HG03039 (cell line): ENCODE measurements at regions not wholly inside any gene's neighbourhood (a gene's known extent, or its start where the extent isn't known, plus 50 kb on each side); places are given as distances from the start of the nearest gene placed in this dataset.
"Not testable (repeated sequence)": the region's sequence is repeated elsewhere in the genome, so short reads cannot be mapped to it uniquely, and the experiment has no call there.

Experiments used
- ATAC-seq: cut with Tn5 transposase; IDR thresholded peaks from one replicate; pipeline ENCODE4 v1.9.1; 2021; ENCODE audit warnings: mild to moderate bottlenecking, moderate library complexity; ENCODE audit not compliant: unreplicated experiment

DNA sequence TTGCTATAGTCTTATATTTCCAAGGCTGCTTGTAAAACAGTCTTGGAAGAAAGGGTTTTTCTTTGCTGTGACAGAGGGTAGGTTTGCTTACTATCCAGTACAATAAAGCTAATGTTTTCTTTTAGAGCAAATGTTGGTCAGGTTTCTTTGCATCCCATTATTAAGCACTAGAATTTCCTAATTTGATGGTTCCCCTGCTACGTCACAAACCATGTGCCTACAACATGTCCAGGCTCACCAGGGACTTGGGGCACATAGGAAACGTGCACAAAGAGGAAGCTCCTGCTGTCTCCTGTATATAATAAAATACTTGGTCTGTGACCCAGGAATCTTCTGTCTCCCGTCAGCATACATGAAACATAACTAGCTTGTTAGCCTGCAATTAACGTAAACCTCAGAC lies 486.3 kb upstream of the LRFN5 start:
- no peak for ATAC-seq

DNA sequence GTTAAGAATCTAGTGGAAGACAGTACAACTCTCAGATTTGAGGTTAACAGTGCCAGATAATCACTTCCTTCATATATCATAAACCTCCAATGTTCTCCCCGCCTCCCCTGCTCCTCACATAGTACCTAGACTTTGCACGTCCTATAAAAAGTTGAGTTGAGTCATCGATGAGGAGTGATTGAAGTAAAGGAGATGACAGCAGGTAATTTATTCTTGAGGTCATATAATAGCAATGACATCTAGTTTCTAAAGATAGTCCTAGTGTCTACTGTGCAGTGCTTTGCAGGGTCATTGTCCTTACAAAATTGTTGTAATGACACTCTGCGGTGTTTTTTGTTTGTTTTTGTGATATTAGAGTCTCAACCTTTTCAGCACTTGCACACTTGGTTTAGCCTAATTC lies 510.5 kb upstream of the LRFN5 start:
- no peak for ATAC-seq

DNA sequence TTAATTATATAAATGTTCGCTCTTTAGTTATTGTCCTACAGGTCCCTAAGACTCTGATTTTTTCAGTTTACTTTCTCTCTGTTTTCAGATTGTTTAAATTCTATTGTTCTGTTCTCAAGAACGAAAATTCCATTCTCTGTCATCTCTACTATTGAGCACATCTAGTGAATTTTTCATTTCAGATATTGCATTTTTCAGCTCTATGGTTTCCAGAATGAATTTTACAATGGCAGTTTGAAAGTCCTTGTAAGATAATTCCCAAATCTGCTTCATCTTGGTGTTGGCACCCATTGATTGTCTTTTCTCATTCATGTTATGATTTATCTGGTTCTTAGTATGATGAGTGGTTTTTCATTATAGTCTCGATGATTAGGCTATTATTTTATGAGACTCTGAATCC lies 519.6 kb upstream of the LRFN5 start:
- no peak for ATAC-seq

DNA sequence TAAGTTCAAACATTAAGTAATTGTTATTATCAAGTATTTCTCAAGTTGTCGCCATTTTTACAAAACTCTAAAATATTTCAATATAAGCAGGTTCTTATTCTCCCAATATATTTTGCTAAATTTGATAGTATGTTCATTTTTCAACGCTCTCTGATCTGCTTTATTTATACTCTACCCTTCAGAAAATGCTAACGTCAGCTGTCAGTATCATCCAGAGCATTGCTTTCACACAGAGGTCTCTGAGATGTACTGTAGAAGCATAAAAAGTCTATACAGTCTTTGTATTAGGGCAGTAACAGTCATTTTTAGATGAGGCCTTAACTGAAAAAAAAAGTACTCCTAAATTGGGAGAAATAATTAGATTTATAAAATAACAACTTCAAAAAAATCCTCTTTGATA lies 533.1 kb upstream of the LRFN5 start:
- no peak for ATAC-seq

DNA sequence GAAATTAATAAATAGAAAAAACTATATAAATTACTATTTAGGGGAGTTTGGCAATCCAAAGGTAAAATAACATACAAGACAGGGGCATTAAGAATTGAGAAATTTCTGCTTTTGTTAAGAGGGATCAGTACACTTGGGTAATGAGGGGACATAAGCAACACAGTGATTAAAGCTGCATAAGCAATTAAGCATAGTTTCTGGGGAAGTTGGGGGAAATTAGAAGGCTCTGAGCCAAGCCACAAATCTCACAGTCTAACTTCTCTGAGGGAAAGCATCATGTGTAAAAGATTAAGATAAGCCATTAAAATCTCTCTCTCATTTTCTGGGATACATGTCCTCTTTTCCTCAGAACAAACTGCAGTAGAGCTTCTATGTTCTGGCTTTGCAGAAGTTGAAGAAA lies 533.9 kb upstream of the LRFN5 start:
- no peak for ATAC-seq

DNA sequence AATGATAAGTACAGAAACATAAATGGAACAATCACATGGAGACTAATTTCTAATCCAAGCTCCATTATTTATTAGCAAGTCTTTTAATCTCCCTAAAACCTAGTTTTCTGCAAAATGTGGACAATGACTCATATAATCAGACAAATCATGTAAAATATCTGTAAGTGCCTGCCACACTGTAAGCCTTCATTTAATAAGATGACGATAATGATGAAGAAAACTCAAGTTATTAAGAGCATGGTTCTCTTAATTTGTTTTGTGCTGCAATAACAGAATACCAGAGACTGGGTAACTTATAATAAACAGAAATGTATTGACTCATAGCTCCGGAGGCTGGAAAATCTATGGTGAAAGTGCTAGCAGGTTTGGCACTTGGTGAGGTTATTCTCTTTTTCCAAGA lies 535.3 kb upstream of the LRFN5 start:
- no peak for ATAC-seq

DNA sequence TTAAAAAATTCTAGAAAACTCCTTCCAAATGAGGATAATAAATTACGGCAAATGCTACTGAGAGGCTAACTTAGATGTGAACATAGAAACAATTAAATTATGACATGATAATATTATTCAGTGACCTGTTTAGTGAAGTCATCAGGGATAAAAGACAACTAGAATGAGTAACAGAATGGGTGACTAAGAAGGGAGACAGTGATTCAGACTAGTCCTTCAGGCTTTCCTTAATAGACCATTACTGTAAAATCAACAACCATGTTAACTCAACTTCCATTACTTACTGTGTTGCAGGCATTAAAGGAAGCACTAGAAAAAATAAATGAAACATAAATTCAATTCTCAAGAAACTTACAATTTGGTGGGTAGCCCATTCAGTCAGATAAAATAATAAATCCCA lies 543.9 kb upstream of the LRFN5 start:
- no peak for ATAC-seq

DNA sequence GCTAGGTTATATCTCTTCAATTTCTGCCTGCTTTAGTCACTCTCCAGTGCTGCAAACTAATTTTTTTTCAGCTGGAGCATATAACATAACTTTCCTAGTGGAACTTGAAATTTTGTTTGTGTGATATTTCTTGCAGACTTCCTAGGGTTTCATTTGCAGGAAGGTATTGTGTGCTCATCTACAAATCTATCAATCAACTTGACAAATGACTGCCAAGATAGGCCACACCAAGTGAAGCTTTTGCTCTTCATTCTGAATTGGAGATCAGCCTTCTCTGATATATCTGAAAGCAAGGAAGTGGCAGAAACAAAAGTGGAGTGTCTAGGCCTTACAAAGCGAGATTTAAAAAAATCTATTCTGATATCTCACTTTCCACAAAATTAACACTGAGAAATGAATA lies 551.1 kb upstream of the LRFN5 start:
- no peak for ATAC-seq

DNA sequence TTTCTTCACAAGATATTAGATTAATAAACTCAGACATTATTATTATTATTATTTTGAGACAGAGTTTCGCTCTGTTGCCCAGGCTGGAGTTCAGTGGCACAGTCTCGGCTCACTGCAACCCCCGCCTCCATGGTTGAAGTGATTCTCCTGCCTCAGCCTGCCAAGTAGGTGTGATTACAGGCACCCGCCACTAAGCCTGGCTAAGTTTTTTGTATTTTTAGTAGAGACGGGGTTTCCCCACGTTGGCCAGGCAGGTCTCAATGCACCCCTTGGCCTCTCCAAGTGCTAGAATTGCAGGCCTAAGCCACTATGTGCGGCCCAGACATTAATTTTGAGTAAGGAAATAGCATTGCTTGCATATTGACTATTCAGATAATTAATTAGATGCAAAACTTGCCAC lies 554.9 kb upstream of the LRFN5 start:
- ATAC-seq = no peak

DNA sequence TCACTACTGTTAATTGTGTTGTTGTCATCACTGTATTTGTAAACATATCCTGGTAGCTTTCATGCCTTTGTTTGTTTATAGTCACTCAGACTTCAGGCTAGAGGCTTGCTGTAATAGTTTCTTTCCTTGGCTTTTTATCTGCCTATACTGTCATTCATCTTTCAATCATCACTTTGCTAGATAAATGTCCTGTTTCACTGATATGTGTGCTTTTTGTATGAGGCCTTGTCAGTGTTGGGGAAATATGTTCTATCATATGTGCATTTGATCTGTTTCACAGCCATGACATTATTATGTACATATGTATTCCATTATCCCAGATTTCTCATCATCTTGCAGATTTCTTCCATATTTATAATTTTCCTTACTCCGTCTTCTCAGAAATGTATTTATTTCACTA lies 558.9 kb upstream of the LRFN5 start:
- ATAC-seq = no peak

DNA sequence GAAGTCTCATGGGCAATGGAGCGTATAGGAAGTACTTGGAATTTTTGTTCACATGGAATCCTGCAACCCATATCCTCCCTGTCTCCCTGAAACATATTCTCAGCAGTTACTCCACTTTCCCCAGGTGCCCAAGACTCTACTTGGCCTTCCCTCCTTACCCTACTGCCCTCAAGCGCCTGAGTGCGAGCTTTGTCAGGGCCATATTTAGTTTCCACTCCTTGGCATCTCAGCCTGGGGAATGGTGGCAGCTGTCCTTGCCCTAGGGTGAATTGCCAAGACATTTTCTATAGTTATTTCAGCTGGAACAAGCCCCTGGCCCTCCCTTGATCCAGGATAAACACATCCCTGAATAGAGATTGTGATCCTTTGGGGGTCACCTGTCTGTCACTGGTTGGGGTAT lies 569.3 kb upstream of the LRFN5 start:
- ATAC-seq = no peak

DNA sequence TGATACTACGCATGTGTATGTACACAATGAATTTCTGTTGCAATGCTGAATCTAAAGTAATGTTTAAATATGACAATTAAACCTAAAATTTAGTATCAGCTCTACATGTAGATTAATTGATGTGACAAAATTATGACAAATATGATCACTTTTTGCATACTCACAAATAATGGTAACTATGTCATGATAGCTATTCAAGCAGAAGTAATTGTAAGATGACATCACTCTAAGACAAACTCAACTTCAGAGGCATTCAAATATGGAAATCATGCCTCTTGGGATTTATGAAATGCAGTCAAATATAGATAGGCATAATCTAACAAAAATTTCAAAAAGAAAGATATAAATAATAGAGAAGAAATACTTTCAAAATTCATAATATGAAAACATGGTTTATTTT lies 571.7 kb upstream of the LRFN5 start:
- ATAC-seq = no peak

DNA sequence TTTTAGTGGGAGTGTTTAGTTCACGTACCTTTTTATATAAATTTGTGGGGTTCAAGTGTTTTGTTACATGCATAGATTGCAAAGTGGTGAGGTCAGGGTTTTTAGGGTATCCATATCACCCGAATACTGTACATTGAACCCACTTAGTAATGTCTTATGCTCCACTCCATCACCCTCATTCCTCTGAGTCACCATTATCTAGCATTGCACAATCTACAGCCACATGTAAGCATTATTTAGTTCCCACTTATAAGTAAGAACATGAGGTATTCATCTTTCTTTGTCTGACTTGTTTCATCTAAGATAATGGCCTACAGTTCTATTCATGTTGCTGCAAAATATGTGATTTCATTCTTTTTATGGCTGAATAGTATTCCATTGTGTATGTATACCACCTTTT lies 583.7 kb upstream of the LRFN5 start:
- ATAC-seq = no peak

DNA sequence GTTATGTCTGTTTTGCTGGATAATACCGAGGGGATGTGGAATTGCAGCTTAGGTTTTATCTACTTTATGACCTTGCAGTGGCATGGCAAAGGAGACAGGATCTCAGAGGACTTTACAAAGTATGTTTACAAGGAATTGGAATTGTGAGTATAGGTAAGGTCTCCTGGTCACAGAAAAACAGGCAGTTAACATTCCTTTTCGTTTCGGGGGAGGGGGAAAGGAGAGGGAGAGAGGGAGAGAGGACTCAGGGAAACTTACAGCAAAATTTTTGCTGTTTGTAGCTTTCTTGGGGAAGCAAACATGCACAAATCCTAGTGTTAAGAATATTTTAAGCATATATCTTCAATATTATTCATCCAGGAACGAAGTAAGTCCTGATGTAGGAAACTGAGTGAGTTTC lies 590.5 kb upstream of the LRFN5 start:
- no peak for ATAC-seq

DNA sequence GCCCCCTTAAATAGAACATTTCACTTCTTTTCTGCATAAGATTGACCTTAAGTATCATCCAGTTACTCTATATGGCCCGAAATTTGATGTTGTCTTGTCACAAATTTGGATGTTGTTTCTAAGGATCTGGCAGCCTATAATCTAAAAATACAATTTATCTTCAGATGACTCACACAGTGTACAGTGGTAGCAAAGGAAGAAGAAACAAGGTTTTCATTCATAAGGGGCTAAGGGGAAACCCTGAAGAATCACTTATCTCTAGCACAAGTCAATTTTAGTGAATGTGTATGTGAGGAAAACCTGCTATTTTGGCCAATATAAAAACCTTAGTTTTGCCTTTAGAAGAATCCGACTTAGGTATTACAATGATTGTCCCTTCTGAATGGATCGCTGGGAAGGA lies 606.3 kb upstream of the LRFN5 start:
- no peak for ATAC-seq

DNA sequence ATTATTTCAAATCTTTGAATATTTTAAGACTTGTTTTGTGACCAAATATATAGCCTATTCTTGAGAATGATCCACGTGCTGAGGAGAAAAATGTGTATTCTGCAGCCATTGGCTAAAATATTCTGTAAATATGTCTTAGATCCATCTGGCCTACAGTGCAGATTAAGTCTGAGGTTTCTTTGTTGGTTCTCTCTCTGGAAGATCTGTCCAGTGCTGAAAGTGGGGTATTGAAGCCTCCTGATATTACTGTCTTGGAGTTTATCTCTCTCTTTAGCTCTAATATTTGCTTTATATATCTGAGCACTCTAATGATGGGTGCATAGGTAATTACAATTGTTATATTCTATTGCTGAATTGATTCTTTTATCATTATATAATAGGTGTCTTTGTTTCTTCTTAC lies 617.4 kb upstream of the LRFN5 start:
- no peak for ATAC-seq

DNA sequence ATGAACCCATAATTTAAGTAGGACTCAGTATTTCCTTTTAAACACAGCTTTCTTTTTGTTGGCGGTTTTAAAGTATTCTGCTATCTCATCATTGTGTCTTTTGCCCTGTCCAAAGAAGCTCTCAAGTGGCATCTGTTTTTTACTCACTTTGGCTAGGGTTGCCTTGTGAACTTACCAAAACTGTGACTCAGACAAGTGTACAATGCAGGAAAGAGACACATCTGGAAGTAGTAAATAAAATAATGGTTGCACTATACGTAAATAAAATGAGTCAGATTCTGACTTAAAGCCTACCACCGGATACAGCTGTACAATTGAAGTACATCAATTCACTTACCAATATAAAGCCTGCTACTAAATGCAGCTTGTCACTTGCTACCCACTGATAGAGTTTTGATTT lies 619.2 kb upstream of the LRFN5 start:
- no peak for ATAC-seq

DNA sequence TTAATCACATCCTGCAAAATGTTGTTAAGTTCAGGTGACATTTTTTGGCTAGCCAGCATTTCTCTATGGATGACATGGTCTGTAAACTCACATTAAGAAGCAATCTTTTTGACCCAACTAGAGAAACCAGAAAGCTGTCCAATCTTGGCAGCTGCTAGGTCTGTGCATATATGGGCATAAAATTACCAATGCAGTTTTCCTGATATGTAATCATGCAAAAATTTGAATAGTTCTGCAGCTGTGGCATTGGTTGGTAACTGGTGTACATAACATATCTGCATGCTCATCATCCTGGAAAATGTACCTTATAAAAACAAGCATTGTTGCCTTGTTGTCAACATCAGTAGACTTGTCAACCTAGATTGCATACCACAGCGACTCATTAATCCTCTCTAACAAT lies 620.0 kb upstream of the LRFN5 start:
- ATAC-seq = no peak

DNA sequence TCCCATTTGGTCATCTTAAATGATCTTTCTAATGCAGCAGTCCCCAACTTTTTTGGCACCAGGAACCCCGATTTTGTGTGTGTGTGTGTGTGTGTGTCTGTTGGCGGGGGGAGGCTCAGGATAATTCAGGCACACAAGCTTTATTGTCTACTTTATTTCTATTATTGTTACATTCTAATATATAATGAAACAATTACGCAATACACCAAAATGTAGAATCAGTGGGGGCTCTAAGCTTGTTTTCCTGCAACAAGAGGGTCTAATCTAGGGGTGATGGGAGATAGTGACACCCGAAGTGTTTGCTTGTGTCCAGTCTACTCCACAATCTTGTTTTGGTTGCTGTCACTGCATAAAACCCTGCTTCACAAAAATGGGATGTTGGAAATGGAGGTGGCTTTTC lies 621.1 kb upstream of the LRFN5 start:
- no peak for ATAC-seq

DNA sequence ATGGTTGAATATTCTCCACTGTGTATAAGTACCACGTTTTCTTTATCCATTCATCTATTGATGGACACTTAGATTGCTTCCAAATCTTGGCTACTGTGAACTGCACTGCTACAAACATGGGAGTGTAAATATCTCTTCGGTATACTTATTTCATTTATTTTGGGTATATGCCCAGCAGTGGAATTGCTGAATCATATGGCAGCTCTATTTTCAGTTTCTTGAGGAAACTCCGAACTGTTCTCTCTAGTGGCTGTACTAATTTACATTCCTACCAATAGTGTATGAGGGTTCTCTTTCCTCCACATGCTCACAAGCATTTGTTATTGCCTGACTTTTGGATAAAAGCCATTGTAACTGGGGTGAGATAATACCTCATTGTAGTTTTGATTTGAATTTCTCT lies 623.1 kb upstream of the LRFN5 start:
- ATAC-seq = no peak

DNA sequence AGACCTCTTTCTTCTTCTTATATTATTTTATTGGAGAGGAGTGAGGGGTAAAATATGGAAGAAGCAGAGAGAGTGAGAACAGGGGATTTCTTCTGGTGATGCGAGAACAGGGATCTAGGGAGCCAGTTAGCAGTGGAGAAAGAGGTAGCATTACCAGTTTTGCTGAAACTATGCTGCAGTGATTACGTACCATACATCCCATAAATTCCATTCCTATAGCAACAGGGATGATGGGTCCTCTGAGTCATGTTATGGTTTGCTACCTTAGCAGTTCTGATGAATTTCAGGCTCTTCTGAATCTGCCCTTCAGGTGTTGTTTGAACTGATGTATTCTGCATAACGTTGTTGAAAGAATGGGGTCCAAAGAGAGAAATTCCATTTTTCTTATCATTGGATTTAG lies 625.4 kb upstream of the LRFN5 start:
- no peak for ATAC-seq

DNA sequence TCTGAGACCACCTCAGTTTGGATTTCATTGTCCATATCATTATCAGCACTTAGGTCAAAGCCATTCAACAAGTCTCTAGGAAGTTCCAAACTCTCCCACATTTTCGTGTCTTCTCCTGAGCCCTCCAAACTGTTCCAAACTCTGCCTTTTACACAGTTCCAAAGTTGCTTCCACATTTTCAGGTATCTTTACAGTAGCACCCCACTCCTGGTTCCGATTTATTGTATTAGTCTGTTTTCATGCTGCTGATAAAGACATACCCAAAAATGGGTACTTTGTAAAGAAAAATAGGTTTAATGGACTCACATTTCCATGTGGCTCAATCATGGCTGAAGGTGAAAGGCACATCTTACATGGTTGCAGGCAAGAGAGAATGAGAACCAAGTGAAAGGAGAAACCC lies 646.4 kb upstream of the LRFN5 start:
- not testable (repeated sequence) for ATAC-seq

DNA sequence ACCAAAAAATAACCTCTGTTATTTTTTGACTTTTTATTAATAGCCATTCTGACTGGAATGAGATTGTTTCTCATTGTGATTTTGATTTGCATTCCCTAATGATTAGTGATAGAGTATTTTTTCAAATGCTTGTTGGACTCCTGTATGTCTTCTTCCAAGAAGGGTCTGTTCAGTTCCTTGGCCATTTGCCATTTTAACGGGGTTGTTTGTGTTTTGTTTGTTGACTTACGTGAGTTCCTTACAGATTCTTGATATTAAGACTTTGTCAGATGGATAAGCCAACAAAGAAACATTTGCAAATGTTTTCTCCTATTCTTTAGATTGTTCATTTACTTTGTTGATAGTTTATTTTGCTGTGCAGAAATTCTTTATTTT lies 651.6 kb upstream of the LRFN5 start:
- ATAC-seq = no peak

DNA sequence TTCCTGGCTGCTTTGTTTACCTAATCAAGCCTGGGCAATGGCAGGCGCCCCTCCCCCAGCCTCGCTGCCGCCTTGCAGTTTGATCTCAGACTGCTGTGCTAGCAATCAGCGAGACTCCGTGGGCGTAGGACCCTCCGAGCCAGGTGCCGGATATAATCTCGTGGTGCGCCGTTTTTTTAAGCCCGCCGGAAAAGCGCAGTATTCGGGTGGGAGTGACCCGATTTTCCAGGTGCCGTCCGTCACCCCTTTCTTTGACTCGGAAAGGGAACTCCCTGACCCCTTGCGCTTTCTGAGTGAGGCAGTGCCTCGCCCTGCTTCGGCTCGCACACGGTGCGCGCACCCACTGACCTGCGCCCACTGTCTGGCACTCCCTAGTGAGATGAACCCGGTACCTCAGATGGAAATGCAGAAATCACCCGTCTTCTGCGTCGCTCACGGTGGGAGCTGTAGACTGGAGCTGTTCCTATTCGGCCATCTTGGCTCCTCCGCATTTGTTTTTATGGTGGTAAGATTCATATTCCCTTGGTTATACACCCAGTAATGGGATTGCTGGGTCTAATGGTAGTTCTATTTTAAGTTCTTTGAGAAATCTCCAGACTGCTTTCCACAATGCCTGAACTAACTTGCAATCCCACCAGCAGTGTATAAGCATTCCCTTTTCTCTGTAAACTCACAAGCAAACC lies 652.1 kb upstream of the LRFN5 start:
- not testable (repeated sequence) for ATAC-seq
